ENCODE measurements at regions not wholly inside any gene's neighbourhood (a gene's known extent, or its start where the extent isn't known, plus 50 kb on each side); places are given as distances from the start of the nearest gene placed in this dataset.
"Not testable (repeated sequence)": the region's sequence is repeated elsewhere in the genome, so short reads cannot be mapped to it uniquely, and the experiment has no call there.

GRCh38 chr11:7186190-7186589 is 65.5 kb upstream of the SYT9 start:
- Mint-ChIP-seq H3K4me1 (ENCODE audit: low read depth, unreplicated experiment) (no peaks in the 10 kb centered on the region), H3K9me3 (ENCODE audit: low read depth, unreplicated experiment) (no peaks in the 10 kb centered on the region), H3K27ac (ENCODE audit: unreplicated experiment) (no peak overlapping the region), H3K4me3 (ENCODE audit: low read depth, unreplicated experiment) (no peak overlapping the region), H3K27me3 (ENCODE audit: unreplicated experiment) (no peaks in the 10 kb centered on the region), H3K36me3 (ENCODE audit: insufficient read depth, unreplicated experiment) (no peaks in the 10 kb centered on the region)
- CTCF ChIA-PET = no interaction called here
- BruUV-seq (replicated peaks) = no TSS peak
- no peak for DNase-seq
- intact Hi-C loops (cut with micrococcal nuclease; ENCODE audit: unreplicated experiment) = no loop called here
- no peak for TF ChIP-seq CTCF (IDR thresholded peaks at IDR 0.05; ENCODE audit: unreplicated experiment)

GRCh38 chr11:7186676-7187075 is 65.0 kb upstream of the SYT9 start:
- Mint-ChIP-seq H3K36me3 (ENCODE audit: insufficient read depth, unreplicated experiment) (no peaks in the 10 kb centered on the region), H3K4me1 (ENCODE audit: low read depth, unreplicated experiment) (no peaks in the 10 kb centered on the region), H3K4me3 (ENCODE audit: low read depth, unreplicated experiment) (no peak overlapping the region), H3K27me3 (ENCODE audit: unreplicated experiment) (no peaks in the 10 kb centered on the region), H3K27ac (ENCODE audit: unreplicated experiment) (no peak overlapping the region), H3K9me3 (ENCODE audit: low read depth, unreplicated experiment) (no peaks in the 10 kb centered on the region)
- intact Hi-C loops (cut with micrococcal nuclease; ENCODE audit: unreplicated experiment) = no loop called here
- DNase-seq = no peak
- no TSS peak for BruUV-seq (replicated peaks)
- TF ChIP-seq CTCF (IDR thresholded peaks at IDR 0.05; ENCODE audit: unreplicated experiment) = no peak
- CTCF ChIA-PET = no interaction called here

GRCh38 chr11:7192785-7193184 is 58.9 kb upstream of the SYT9 start:
- H3K4me3 Mint-ChIP-seq (ENCODE audit: low read depth, unreplicated experiment); H3K27me3 Mint-ChIP-seq (ENCODE audit: unreplicated experiment); H3K36me3 Mint-ChIP-seq (ENCODE audit: insufficient read depth, unreplicated experiment); H3K9me3 Mint-ChIP-seq (ENCODE audit: low read depth, unreplicated experiment); CTCF ChIA-PET; BruUV-seq (replicated peaks); intact Hi-C loops (cut with micrococcal nuclease; ENCODE audit: unreplicated experiment); H3K27ac Mint-ChIP-seq (ENCODE audit: unreplicated experiment); DNase-seq; H3K4me1 Mint-ChIP-seq (ENCODE audit: low read depth, unreplicated experiment): not testable (repeated sequence)

GRCh38 chr11:7196396-7197146 is 55.1 kb upstream of the SYT9 start:
- TF ChIP-seq CTCF (IDR thresholded peaks at IDR 0.05; ENCODE audit: unreplicated experiment) = no peak
- no peak for DNase-seq
- intact Hi-C loops (cut with micrococcal nuclease; ENCODE audit: unreplicated experiment) = no loop called here
- CTCF ChIA-PET = no interaction called here
- no peaks in the 10 kb centered on the region for H3K9me3 Mint-ChIP-seq (ENCODE audit: low read depth, unreplicated experiment)
- H3K27me3 Mint-ChIP-seq (ENCODE audit: unreplicated experiment) = peaks cover 13% of the 10 kb centered on the region
- BruUV-seq (replicated peaks) = no TSS peak
- H3K4me3 Mint-ChIP-seq (ENCODE audit: low read depth, unreplicated experiment) = no peak overlapping the region
- no peaks in the 10 kb centered on the region for H3K36me3 Mint-ChIP-seq (ENCODE audit: insufficient read depth, unreplicated experiment)
- no peak overlapping the region for H3K27ac Mint-ChIP-seq (ENCODE audit: unreplicated experiment)
- H3K4me1 Mint-ChIP-seq (ENCODE audit: low read depth, unreplicated experiment) = no peaks in the 10 kb centered on the region

GRCh38 chr11:7197469-7197868 is 54.2 kb upstream of the SYT9 start:
- Mint-ChIP-seq H3K36me3 (ENCODE audit: insufficient read depth, unreplicated experiment) (no peaks in the 10 kb centered on the region), H3K27me3 (ENCODE audit: unreplicated experiment) (peaks cover 13% of the 10 kb centered on the region), H3K9me3 (ENCODE audit: low read depth, unreplicated experiment) (no peaks in the 10 kb centered on the region), H3K4me3 (ENCODE audit: low read depth, unreplicated experiment) (no peak overlapping the region), H3K4me1 (ENCODE audit: low read depth, unreplicated experiment) (no peaks in the 10 kb centered on the region), H3K27ac (ENCODE audit: unreplicated experiment) (no peak overlapping the region)
- intact Hi-C loops (cut with micrococcal nuclease; ENCODE audit: unreplicated experiment) = no loop called here
- CTCF ChIA-PET = no interaction called here
- no peak for TF ChIP-seq CTCF (IDR thresholded peaks at IDR 0.05; ENCODE audit: unreplicated experiment)
- DNase-seq = no peak
- BruUV-seq (replicated peaks) = no TSS peak

Measured in Calu3 (cell line).